ENCODE measurements at regions not wholly inside any gene's neighbourhood (a gene's known extent, or its start where the extent isn't known, plus 50 kb on each side); places are given as distances from the start of the nearest gene placed in this dataset.

GRCh38 chr2:120440521-120441350 lies 94.8 kb downstream of the INHBB start:
- Histone ChIP-seq H3K27me3 (ENCODE audit: low read length) (no peaks in the 10 kb centered on the region), H3K79me2 (ENCODE audit: low read length) (no peaks in the 10 kb centered on the region), H3K4me2 (ENCODE audit: low read length) (no peak overlapping the region), H3K27ac (ENCODE audit: low read length) (no peak overlapping the region), H2AFZ (ENCODE audit: low read length) (no peak overlapping the region), H4K20me1 (ENCODE audit: low read length) (no peaks in the 10 kb centered on the region), H3K4me1 (ENCODE audit: insufficient read depth, low read length) (peaks cover 35% of the 10 kb centered on the region), H3K4me3 (ENCODE audit: low read length) (no peak overlapping the region), H3K9ac (ENCODE audit: low read length) (no peak overlapping the region), H3K36me3 (ENCODE audit: low read depth, low read length) (no peaks in the 10 kb centered on the region), H3K9me3 (ENCODE audit: low read length) (no peaks in the 10 kb centered on the region), H3K9me2 (replicated peaks; ENCODE audit: low read length) (no peaks in the 10 kb centered on the region), H3F3A (ENCODE audit: low read length, unreplicated experiment) (no peaks in the 10 kb centered on the region)
- ChIA-PET POLR2A (ENCODE audit: unreplicated experiment) (no interaction called here), CTCF (interaction anchor here (0.5 kb wide), 1 partner anchor 177 kb away, joined by 3 read pairs; no protein-coding TSS in a partner anchor)
- no TSS peak for BruUV-seq (replicated peaks)
- intact Hi-C loops (cut with micrococcal nuclease), result no loop called here
- TF ChIP-seq, protein P1, sequence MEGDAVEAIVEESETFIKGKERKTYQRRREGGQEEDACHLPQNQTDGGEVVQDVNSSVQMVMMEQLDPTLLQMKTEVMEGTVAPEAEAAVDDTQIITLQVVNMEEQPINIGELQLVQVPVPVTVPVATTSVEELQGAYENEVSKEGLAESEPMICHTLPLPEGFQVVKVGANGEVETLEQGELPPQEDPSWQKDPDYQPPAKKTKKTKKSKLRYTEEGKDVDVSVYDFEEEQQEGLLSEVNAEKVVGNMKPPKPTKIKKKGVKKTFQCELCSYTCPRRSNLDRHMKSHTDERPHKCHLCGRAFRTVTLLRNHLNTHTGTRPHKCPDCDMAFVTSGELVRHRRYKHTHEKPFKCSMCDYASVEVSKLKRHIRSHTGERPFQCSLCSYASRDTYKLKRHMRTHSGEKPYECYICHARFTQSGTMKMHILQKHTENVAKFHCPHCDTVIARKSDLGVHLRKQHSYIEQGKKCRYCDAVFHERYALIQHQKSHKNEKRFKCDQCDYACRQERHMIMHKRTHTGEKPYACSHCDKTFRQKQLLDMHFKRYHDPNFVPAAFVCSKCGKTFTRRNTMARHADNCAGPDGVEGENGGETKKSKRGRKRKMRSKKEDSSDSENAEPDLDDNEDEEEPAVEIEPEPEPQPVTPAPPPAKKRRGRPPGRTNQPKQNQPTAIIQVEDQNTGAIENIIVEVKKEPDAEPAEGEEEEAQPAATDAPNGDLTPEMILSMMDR (conservative IDR thresholded peaks at IDR 0.05; ENCODE audit: low read depth, low read length), result no peak
- no peak for TF ChIP-seq EZH2 (IDR thresholded peaks at IDR 0.05; ENCODE audit: low read length, unreplicated experiment)
- no peak for TF ChIP-seq EZH2phosphoT487 (IDR thresholded peaks at IDR 0.05; ENCODE audit: borderline replicate concordance, low read length)
- ATAC-seq, result no peak
- no peak for DNase-seq

GRCh38 chr2:120441351-120441700 lies 95.4 kb downstream of the INHBB start:
- ChIA-PET POLR2A (ENCODE audit: unreplicated experiment) (no interaction called here), CTCF (interaction anchor here (0.5 kb wide), 1 partner anchor 177 kb away, joined by 3 read pairs; no protein-coding TSS in a partner anchor)
- no peak for ATAC-seq
- no peak overlapping the region for H2AFZ ChIP-seq (ENCODE audit: low read length)
- intact Hi-C loops (cut with micrococcal nuclease), result no loop called here
- DNase-seq, result no peak
- peak overlapping the region; percentile 93 for H3K4me2 ChIP-seq (ENCODE audit: low read length)
- no peaks in the 10 kb centered on the region for H3K9me3 ChIP-seq (ENCODE audit: low read length)
- TF ChIP-seq EZH2phosphoT487 (IDR thresholded peaks at IDR 0.05; ENCODE audit: borderline replicate concordance, low read length) (no peak), EZH2 (IDR thresholded peaks at IDR 0.05; ENCODE audit: low read length, unreplicated experiment) (no peak)
- TF ChIP-seq, protein P1 (conservative IDR thresholded peaks at IDR 0.05; ENCODE audit: low read depth, low read length), result no peak
- H3K9me2 ChIP-seq (replicated peaks; ENCODE audit: low read length), result no peaks in the 10 kb centered on the region
- no peak overlapping the region for H3K9ac ChIP-seq (ENCODE audit: low read length)
- H4K20me1 ChIP-seq (ENCODE audit: low read length), result no peaks in the 10 kb centered on the region
- H3K4me3 ChIP-seq (ENCODE audit: low read length), result no peak overlapping the region; the same call in 1 of the 2 replicates
- H3K79me2 ChIP-seq (ENCODE audit: low read length), result no peaks in the 10 kb centered on the region
- no peaks in the 10 kb centered on the region for H3K27me3 ChIP-seq (ENCODE audit: low read length)
- peaks cover 30% of the 10 kb centered on the region for H3K4me1 ChIP-seq (ENCODE audit: insufficient read depth, low read length)
- no peak overlapping the region for H3K27ac ChIP-seq (ENCODE audit: low read length)
- H3F3A ChIP-seq (ENCODE audit: low read length, unreplicated experiment), result no peaks in the 10 kb centered on the region
- BruUV-seq (replicated peaks), result no TSS peak
- H3K36me3 ChIP-seq (ENCODE audit: low read depth, low read length), result no peaks in the 10 kb centered on the region

Data from PC-3 (cell line).